Stimulated activated CD8-positive, alpha-beta memory T cell treated with anti-CD3 and anti-CD28 coated beads, Interleukin-7, amount 100 ng/mL, for 48 hours (primary cell): ENCODE measurements at regions not wholly inside any gene's neighbourhood (a gene's known extent, or its start where the extent isn't known, plus 50 kb on each side); places are given as distances from the start of the nearest gene placed in this dataset.
"Not testable (repeated sequence)": the region's sequence is repeated elsewhere in the genome, so short reads cannot be mapped to it uniquely, and the experiment has no call there.

Experiments
- DNase-seq, 2 donors: peaks; one replicate each; pipeline ENCODE4 v3.0.0-alpha.2; 2020; ENCODE audit warnings: low read depth in 1 of 2; ENCODE audit errors: extremely low read depth in 1 of 2

- no peak for DNase-seq
Measured at GRCh38 chr5:72693546-72694205, 122.8 kb upstream of the TNPO1 start.

- DNase-seq = no peak
Measured at GRCh38 chr5:72692651-72693442, 123.6 kb upstream of the TNPO1 start.

- DNase-seq = no peak
Measured at GRCh38 chr5:72692231-72692637, 124.2 kb upstream of the TNPO1 start.

- no peak for DNase-seq
Measured at GRCh38 chr5:72691751-72692150, 124.7 kb upstream of the TNPO1 start.

GRCh38 chr5:72688916-72689315, 127.5 kb upstream of the TNPO1 start:
- DNase-seq = no peak

GRCh38 chr5:72687288-72687687, 129.2 kb upstream of the TNPO1 start:
- no peak for DNase-seq

- DNase-seq = no peak
Measured at GRCh38 chr5:72682561-72682960, 133.9 kb upstream of the TNPO1 start.

GRCh38 chr5:72681781-72682180, 134.7 kb upstream of the TNPO1 start:
- DNase-seq = no peak

- DNase-seq = no peak
Measured at GRCh38 chr5:72677447-72677846, 139.0 kb upstream of the TNPO1 start.

- DNase-seq = not testable (repeated sequence)
Measured at GRCh38 chr5:72676831-72677230, 139.6 kb upstream of the TNPO1 start.

GRCh38 chr5:72673623-72674022, 142.8 kb upstream of the TNPO1 start:
- no peak for DNase-seq

- DNase-seq = no peak
Measured at GRCh38 chr5:72673180-72673579, 143.3 kb upstream of the TNPO1 start.

- DNase-seq = no peak
Measured at GRCh38 chr5:72667708-72668107, 148.8 kb upstream of the TNPO1 start.

- DNase-seq = no peak
Measured at GRCh38 chr5:72662936-72663335, 153.5 kb upstream of the TNPO1 start.

GRCh38 chr5:72662305-72662704, 154.2 kb upstream of the TNPO1 start:
- no peak for DNase-seq

GRCh38 chr5:72661405-72661804, 154.2 kb upstream of the ZNF366 start:
- DNase-seq = no peak

GRCh38 chr5:72659726-72660125, 152.5 kb upstream of the ZNF366 start:
- no peak for DNase-seq

- DNase-seq = no peak
Measured at GRCh38 chr5:72658761-72659540, 151.7 kb upstream of the ZNF366 start.

- DNase-seq = no peak
Measured at GRCh38 chr5:72658161-72658560, 151.0 kb upstream of the ZNF366 start.

GRCh38 chr5:72656756-72657513, 149.7 kb upstream of the ZNF366 start:
- DNase-seq = no peak

GRCh38 chr5:72656331-72656730, 149.1 kb upstream of the ZNF366 start:
- no peak for DNase-seq
